ENCODE measurements at regions not wholly inside any gene's neighbourhood (a gene's known extent, or its start where the extent isn't known, plus 50 kb on each side); places are given as distances from the start of the nearest gene placed in this dataset.

GRCh38 chr4:81746773-81747172 is 275.1 kb upstream of the RASGEF1B start:
- no peak overlapping the region for H3K27ac ChIP-seq
- DNase-seq (ENCODE audit: low spot score) = no peak
- Mint-ChIP-seq H3K9me3 (no peaks in the 10 kb centered on the region), H3K4me3 (no peak overlapping the region), H3K27me3 (ENCODE audit: insufficient read depth, low read depth) (no peaks in the 10 kb centered on the region), H3K36me3 (no peaks in the 10 kb centered on the region), H3K27ac (no peak overlapping the region), H3K4me1 (no peaks in the 10 kb centered on the region)
- no peaks in the 10 kb centered on the region for H4K20me1 ChIP-seq (ENCODE audit: low read depth)
- no peaks in the 10 kb centered on the region for H3K9me3 ChIP-seq (ENCODE audit: low read depth)
- H3K36me3 ChIP-seq = no peaks in the 10 kb centered on the region
- no peaks in the 10 kb centered on the region for H3K27me3 ChIP-seq
- TF ChIP-seq EZH2 (IDR thresholded peaks at IDR 0.05) = no peak
- TF ChIP-seq, protein P1, sequence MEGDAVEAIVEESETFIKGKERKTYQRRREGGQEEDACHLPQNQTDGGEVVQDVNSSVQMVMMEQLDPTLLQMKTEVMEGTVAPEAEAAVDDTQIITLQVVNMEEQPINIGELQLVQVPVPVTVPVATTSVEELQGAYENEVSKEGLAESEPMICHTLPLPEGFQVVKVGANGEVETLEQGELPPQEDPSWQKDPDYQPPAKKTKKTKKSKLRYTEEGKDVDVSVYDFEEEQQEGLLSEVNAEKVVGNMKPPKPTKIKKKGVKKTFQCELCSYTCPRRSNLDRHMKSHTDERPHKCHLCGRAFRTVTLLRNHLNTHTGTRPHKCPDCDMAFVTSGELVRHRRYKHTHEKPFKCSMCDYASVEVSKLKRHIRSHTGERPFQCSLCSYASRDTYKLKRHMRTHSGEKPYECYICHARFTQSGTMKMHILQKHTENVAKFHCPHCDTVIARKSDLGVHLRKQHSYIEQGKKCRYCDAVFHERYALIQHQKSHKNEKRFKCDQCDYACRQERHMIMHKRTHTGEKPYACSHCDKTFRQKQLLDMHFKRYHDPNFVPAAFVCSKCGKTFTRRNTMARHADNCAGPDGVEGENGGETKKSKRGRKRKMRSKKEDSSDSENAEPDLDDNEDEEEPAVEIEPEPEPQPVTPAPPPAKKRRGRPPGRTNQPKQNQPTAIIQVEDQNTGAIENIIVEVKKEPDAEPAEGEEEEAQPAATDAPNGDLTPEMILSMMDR (IDR thresholded peaks at IDR 0.05) = no peak
- no peak for TF ChIP-seq EZH2phosphoT487 (IDR thresholded peaks at IDR 0.05)
- H3K4me2 ChIP-seq = no peak overlapping the region
- H3F3A ChIP-seq (ENCODE audit: low read depth) = no peaks in the 10 kb centered on the region
- H3K9ac ChIP-seq = no peak overlapping the region
- H3K4me3 ChIP-seq = no peak overlapping the region
- no peaks in the 10 kb centered on the region for H3K79me2 ChIP-seq (ENCODE audit: low read depth)
- no peaks in the 10 kb centered on the region for H3K4me1 ChIP-seq
- H2AFZ ChIP-seq (replicated peaks) = no peak overlapping the region

DNA sequence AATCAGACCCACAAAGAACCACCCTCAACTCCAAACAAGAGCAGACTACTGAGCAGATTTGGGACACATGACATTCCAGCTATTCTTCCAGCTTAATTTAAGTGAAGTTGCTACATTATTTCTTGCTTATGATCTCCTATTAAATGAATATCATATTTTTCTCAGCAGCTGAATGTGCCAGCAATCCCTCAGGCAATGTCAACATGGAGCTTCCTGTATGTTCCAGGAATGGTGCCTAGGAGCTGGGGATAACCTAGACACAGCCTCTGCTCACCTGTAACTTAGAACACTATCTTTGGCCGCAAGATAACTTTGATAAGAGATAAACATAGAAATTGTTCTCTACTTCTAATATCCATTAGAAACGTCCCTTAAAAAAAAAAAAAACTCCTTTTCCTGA is 274.4 kb upstream of the RASGEF1B start:
- Histone ChIP-seq H3K36me3 (no peaks in the 10 kb centered on the region), H3K4me1 (no peaks in the 10 kb centered on the region), H3K9me3 (ENCODE audit: low read depth) (no peaks in the 10 kb centered on the region), H2AFZ (replicated peaks) (no peak overlapping the region), H3K27ac (no peak overlapping the region), H3F3A (ENCODE audit: low read depth) (no peaks in the 10 kb centered on the region), H3K4me3 (no peak overlapping the region), H3K4me2 (no peak overlapping the region), H3K79me2 (ENCODE audit: low read depth) (no peaks in the 10 kb centered on the region), H3K27me3 (no peaks in the 10 kb centered on the region), H3K9ac (no peak overlapping the region), H4K20me1 (ENCODE audit: low read depth) (no peaks in the 10 kb centered on the region)
- DNase-seq (ENCODE audit: low spot score) = no peak
- no peak overlapping the region for H3K4me3 Mint-ChIP-seq
- no peak overlapping the region for H3K27ac Mint-ChIP-seq
- TF ChIP-seq, protein P1 (IDR thresholded peaks at IDR 0.05) = no peak
- no peak for TF ChIP-seq EZH2phosphoT487 (IDR thresholded peaks at IDR 0.05)
- TF ChIP-seq EZH2 (IDR thresholded peaks at IDR 0.05) = no peak
- no peaks in the 10 kb centered on the region for H3K4me1 Mint-ChIP-seq
- no peaks in the 10 kb centered on the region for H3K36me3 Mint-ChIP-seq
- no peaks in the 10 kb centered on the region for H3K27me3 Mint-ChIP-seq (ENCODE audit: insufficient read depth, low read depth)
- no peaks in the 10 kb centered on the region for H3K9me3 Mint-ChIP-seq

GRCh38 chr4:81745050-81745449 is 273.3 kb upstream of the RASGEF1B start:
- H3F3A ChIP-seq (ENCODE audit: low read depth) = no peaks in the 10 kb centered on the region
- H3K27me3 ChIP-seq = no peaks in the 10 kb centered on the region
- no peaks in the 10 kb centered on the region for H3K4me1 ChIP-seq
- H3K27me3 Mint-ChIP-seq (ENCODE audit: insufficient read depth, low read depth) = no peaks in the 10 kb centered on the region
- no peaks in the 10 kb centered on the region for H3K4me1 Mint-ChIP-seq
- no peaks in the 10 kb centered on the region for H3K36me3 Mint-ChIP-seq
- H3K9me3 Mint-ChIP-seq = no peaks in the 10 kb centered on the region
- H2AFZ ChIP-seq (replicated peaks) = no peak overlapping the region
- H3K27ac ChIP-seq = no peak overlapping the region
- H4K20me1 ChIP-seq (ENCODE audit: low read depth) = no peaks in the 10 kb centered on the region
- H3K9me3 ChIP-seq (ENCODE audit: low read depth) = no peaks in the 10 kb centered on the region
- H3K4me3 ChIP-seq = no peak overlapping the region
- H3K4me3 Mint-ChIP-seq = no peak overlapping the region
- TF ChIP-seq EZH2phosphoT487 (IDR thresholded peaks at IDR 0.05) (no peak), EZH2 (IDR thresholded peaks at IDR 0.05) (no peak)
- TF ChIP-seq, protein P1 (IDR thresholded peaks at IDR 0.05) = no peak
- no peaks in the 10 kb centered on the region for H3K79me2 ChIP-seq (ENCODE audit: low read depth)
- no peak overlapping the region for H3K9ac ChIP-seq
- DNase-seq (ENCODE audit: low spot score) = no peak
- H3K36me3 ChIP-seq = no peaks in the 10 kb centered on the region
- no peak overlapping the region for H3K4me2 ChIP-seq
- H3K27ac Mint-ChIP-seq = no peak overlapping the region

Measured in neural progenitor cell (in vitro differentiated cells).